Activated CD4-positive, alpha-beta T cell treated with anti-CD3 and anti-CD28 coated beads for 1 hour (primary cell): ENCODE measurements at regions not wholly inside any gene's neighbourhood (a gene's known extent, or its start where the extent isn't known, plus 50 kb on each side); places are given as distances from the start of the nearest gene placed in this dataset.
"Not testable (repeated sequence)": the region's sequence is repeated elsewhere in the genome, so short reads cannot be mapped to it uniquely, and the experiment has no call there.

ENCODE experiments used
- DNase-seq: peaks from one replicate; pipeline ENCODE4 v3.0.0-alpha.2; 2020

GRCh38 chr14:36465178-36465577 is 54.9 kb downstream of the NKX2-1 start:
- no peak for DNase-seq

GRCh38 chr14:36462890-36463289 is 57.1 kb downstream of the NKX2-1 start:
- no peak for DNase-seq

GRCh38 chr14:36455241-36455627 is 64.8 kb downstream of the NKX2-1 start:
- DNase-seq: no peak

- DNase-seq: no peak
Measured at GRCh38 chr14:36454599-36455240, 65.3 kb downstream of the NKX2-1 start.

GRCh38 chr14:36452860-36453259 is 67.2 kb downstream of the NKX2-1 start:
- no peak for DNase-seq

GRCh38 chr14:36451310-36452065 is 68.5 kb downstream of the NKX2-1 start:
- DNase-seq: no peak

GRCh38 chr14:36450550-36450949 is 69.5 kb downstream of the NKX2-1 start:
- DNase-seq: no peak

- DNase-seq: no peak
Measured at GRCh38 chr14:36449903-36450302, 70.1 kb downstream of the NKX2-1 start.

- no peak for DNase-seq
Measured at GRCh38 chr14:36443374-36443773, 76.7 kb downstream of the NKX2-1 start.

GRCh38 chr14:36442824-36443241 is 77.2 kb downstream of the NKX2-1 start:
- DNase-seq: no peak

GRCh38 chr14:36441283-36441682 is 78.7 kb downstream of the NKX2-1 start:
- DNase-seq: no peak

- no peak for DNase-seq
Measured at GRCh38 chr14:36439766-36440165, 80.3 kb downstream of the NKX2-1 start.

GRCh38 chr14:36438883-36439282 is 81.1 kb downstream of the NKX2-1 start:
- DNase-seq: no peak

- no peak for DNase-seq
Measured at GRCh38 chr14:36430662-36431084, 89.4 kb downstream of the NKX2-1 start.

- no peak for DNase-seq
Measured at GRCh38 chr14:36430169-36430568, 89.9 kb downstream of the NKX2-1 start.

- no peak for DNase-seq
Measured at GRCh38 chr14:36429692-36430091, 90.3 kb downstream of the NKX2-1 start.

- DNase-seq: no peak
Measured at GRCh38 chr14:36428350-36428749, 91.7 kb downstream of the NKX2-1 start.

GRCh38 chr14:36426836-36427235 is 93.2 kb downstream of the NKX2-1 start:
- no peak for DNase-seq

GRCh38 chr14:36426113-36426512 is 93.9 kb downstream of the NKX2-1 start:
- DNase-seq: no peak

GRCh38 chr14:36424478-36425102 is 95.4 kb downstream of the NKX2-1 start:
- no peak for DNase-seq

GRCh38 chr14:36423430-36423829 is 96.6 kb downstream of the NKX2-1 start:
- DNase-seq: no peak

- no peak for DNase-seq
Measured at GRCh38 chr14:36420149-36420687, 99.8 kb upstream of the MBIP start.

- no peak for DNase-seq
Measured at GRCh38 chr14:36418937-36419336, 98.5 kb upstream of the MBIP start.

GRCh38 chr14:36411951-36412350 is 91.5 kb upstream of the MBIP start:
- not testable (repeated sequence) for DNase-seq
